ENCODE measurements at regions not wholly inside any gene's neighbourhood (a gene's known extent, or its start where the extent isn't known, plus 50 kb on each side); places are given as distances from the start of the nearest gene placed in this dataset.
A peak's percentile ranks its signal among the peaks of the same experiment; 100 is the strongest.

- POLR2A ChIA-PET, result no interaction called here
- no CpG with 5 or more reads among the region's 3 CpGs for WGBS (ENCODE audit: insufficient coverage)
Measured at GRCh38 chr9:16206518-16206917, 653.7 kb downstream of the CCDC171 start.

GRCh38 chr9:16207161-16207560 is 654.3 kb downstream of the CCDC171 start:
- WGBS (ENCODE audit: insufficient coverage), result under 1% methylated on average over 9 of the region's 9 CpGs
- ChIA-PET POLR2A (no interaction called here), CTCF (no interaction called here)
- Mint-ChIP-seq H3K27ac (no peak overlapping the region), H3K9me3 (peaks cover 4 to 7% (median 5%) of the 10 kb centered on the region in 3 donors), H3K27me3 (peaks cover 0 to 3% of the 10 kb centered on the region in 2 donors), H3K36me3 (no peaks in the 10 kb centered on the region), H3K4me1 (peaks cover 0 to 8% (median 0%) of the 10 kb centered on the region in 3 donors), H3K4me3 (no peak overlapping the region)
- Histone ChIP-seq H3K36me3 (ENCODE audit: control insufficient read depth in 2 of 2, extremely low read depth in 1 of 2, insufficient read depth in 1 of 2, low read length in 1 of 2) (no peaks in the 10 kb centered on the region), H3K4me3 (ENCODE audit: control insufficient read depth in 1 of 2, extremely low read depth in 1 of 2, low read length in 1 of 2) (peak overlapping the region in 1 of 2 donors; percentile 32), H3K27ac (ENCODE audit: low read length) (no peak overlapping the region), H3K4me1 (ENCODE audit: control insufficient read depth in 1 of 2, extremely low read depth in 1 of 2, insufficient read depth in 2 of 2, low read length in 2 of 2) (peaks cover 0 to 4% of the 10 kb centered on the region in 2 experiments), H3K9me3 (no peaks in the 10 kb centered on the region), H3K27me3 (replicated peaks in 1 of 2; ENCODE audit: control insufficient read depth in 2 of 2, extremely low read depth in 1 of 2, insufficient read depth in 2 of 2, low read length in 1 of 2) (no peaks in the 10 kb centered on the region)
- peak in 2 of 35 experiments; percentile 5 to 13 for DNase-seq
- peak in 1 of 4 experiments; percentile 16 for ATAC-seq (replicated peaks in 1 of 4)

More at GRCh38 chr9:16206518-16206917, 653.7 kb downstream of the CCDC171 start:
- Mint-ChIP-seq H3K27ac (no peak overlapping the region), H3K36me3 (no peaks in the 10 kb centered on the region), H3K4me3 (no peak overlapping the region), H3K9me3 (peaks cover 4 to 7% (median 5%) of the 10 kb centered on the region in 3 donors), H3K4me1 (peaks cover 0 to 8% (median 0%) of the 10 kb centered on the region in 3 donors), H3K27me3 (peaks cover 0 to 6% of the 10 kb centered on the region in 2 donors)
- DNase-seq (no peak), ATAC-seq (replicated peaks in 1 of 4) (no peak)
- CTCF ChIA-PET, result no interaction called here
- H3K36me3 ChIP-seq (ENCODE audit: control insufficient read depth in 2 of 2, extremely low read depth in 1 of 2, insufficient read depth in 1 of 2, low read length in 1 of 2), result no peaks in the 10 kb centered on the region
- H3K4me1 ChIP-seq (ENCODE audit: control insufficient read depth in 1 of 2, extremely low read depth in 1 of 2, insufficient read depth in 2 of 2, low read length in 2 of 2), result peaks cover 0 to 4% of the 10 kb centered on the region in 2 experiments
- H3K27ac ChIP-seq (ENCODE audit: low read length), result no peak overlapping the region
- H3K27me3 ChIP-seq (replicated peaks in 1 of 2; ENCODE audit: control insufficient read depth in 2 of 2, extremely low read depth in 1 of 2, insufficient read depth in 2 of 2, low read length in 1 of 2), result no peaks in the 10 kb centered on the region
- H3K9me3 ChIP-seq, result no peaks in the 10 kb centered on the region
- H3K4me3 ChIP-seq (ENCODE audit: control insufficient read depth in 1 of 2, extremely low read depth in 1 of 2, low read length in 1 of 2), result no peak overlapping the region

- Mint-ChIP-seq H3K27me3 (no peaks in the 10 kb centered on the region), H3K9me3 (peaks cover 2 to 5% (median 4%) of the 10 kb centered on the region in 3 donors), H3K36me3 (no peaks in the 10 kb centered on the region), H3K27ac (no peak overlapping the region), H3K4me3 (no peak overlapping the region), H3K4me1 (peaks cover 0 to 8% (median 0%) of the 10 kb centered on the region in 3 donors)
- no peaks in the 10 kb centered on the region for H3K36me3 ChIP-seq (ENCODE audit: control insufficient read depth in 2 of 2, extremely low read depth in 1 of 2, insufficient read depth in 1 of 2, low read length in 1 of 2)
- no CpG with 5 or more reads among the region's 1 CpG for WGBS (ENCODE audit: insufficient coverage)
- no peak overlapping the region for H3K4me3 ChIP-seq (ENCODE audit: control insufficient read depth in 1 of 2, extremely low read depth in 1 of 2, low read length in 1 of 2)
- no peak for ATAC-seq (replicated peaks in 1 of 4)
- CTCF ChIA-PET, result no interaction called here
- no peak for DNase-seq
- no peaks in the 10 kb centered on the region for H3K9me3 ChIP-seq
- H3K27ac ChIP-seq (ENCODE audit: low read length), result no peak overlapping the region
- H3K4me1 ChIP-seq (ENCODE audit: control insufficient read depth in 1 of 2, extremely low read depth in 1 of 2, insufficient read depth in 2 of 2, low read length in 2 of 2), result peaks cover 0 to 4% of the 10 kb centered on the region in 2 experiments
- no peaks in the 10 kb centered on the region for H3K27me3 ChIP-seq (replicated peaks in 1 of 2; ENCODE audit: control insufficient read depth in 2 of 2, extremely low read depth in 1 of 2, insufficient read depth in 2 of 2, low read length in 1 of 2)
- POLR2A ChIA-PET, result no interaction called here
Measured at GRCh38 chr9:16210440-16210839, 657.6 kb downstream of the CCDC171 start.

- Mint-ChIP-seq H3K27ac (no peak overlapping the region), H3K27me3 (no peaks in the 10 kb centered on the region), H3K9me3 (peaks cover 0 to 5% (median 4%) of the 10 kb centered on the region in 3 donors), H3K4me3 (no peak overlapping the region), H3K36me3 (no peaks in the 10 kb centered on the region), H3K4me1 (peaks cover 0 to 3% (median 0%) of the 10 kb centered on the region in 3 donors)
- POLR2A ChIA-PET, result no interaction called here
- Histone ChIP-seq H3K4me3 (ENCODE audit: control insufficient read depth in 1 of 2, extremely low read depth in 1 of 2, low read length in 1 of 2) (no peak overlapping the region), H3K27me3 (replicated peaks in 1 of 2; ENCODE audit: control insufficient read depth in 2 of 2, extremely low read depth in 1 of 2, insufficient read depth in 2 of 2, low read length in 1 of 2) (no peaks in the 10 kb centered on the region), H3K4me1 (ENCODE audit: control insufficient read depth in 1 of 2, extremely low read depth in 1 of 2, insufficient read depth in 2 of 2, low read length in 2 of 2) (peaks cover 0 to 4% of the 10 kb centered on the region in 2 experiments), H3K36me3 (ENCODE audit: control insufficient read depth in 2 of 2, extremely low read depth in 1 of 2, insufficient read depth in 1 of 2, low read length in 1 of 2) (no peaks in the 10 kb centered on the region), H3K27ac (ENCODE audit: low read length) (no peak overlapping the region), H3K9me3 (no peaks in the 10 kb centered on the region)
- WGBS (ENCODE audit: insufficient coverage), result 84% methylated on average over 2 of the region's 3 CpGs
- CTCF ChIA-PET, result no interaction called here
- DNase-seq (no peak), ATAC-seq (replicated peaks in 1 of 4) (no peak)
Measured at GRCh38 chr9:16211946-16212345, 658.5 kb downstream of the BNC2 start.

- POLR2A ChIA-PET, result no interaction called here
- Histone ChIP-seq H3K27me3 (replicated peaks in 1 of 2; ENCODE audit: control insufficient read depth in 2 of 2, extremely low read depth in 1 of 2, insufficient read depth in 2 of 2, low read length in 1 of 2) (no peaks in the 10 kb centered on the region), H3K36me3 (ENCODE audit: control insufficient read depth in 2 of 2, extremely low read depth in 1 of 2, insufficient read depth in 1 of 2, low read length in 1 of 2) (no peaks in the 10 kb centered on the region), H3K27ac (ENCODE audit: low read length) (no peak overlapping the region), H3K9me3 (no peaks in the 10 kb centered on the region), H3K4me3 (ENCODE audit: control insufficient read depth in 1 of 2, extremely low read depth in 1 of 2, low read length in 1 of 2) (no peak overlapping the region), H3K4me1 (ENCODE audit: control insufficient read depth in 1 of 2, extremely low read depth in 1 of 2, insufficient read depth in 2 of 2, low read length in 2 of 2) (no peaks in the 10 kb centered on the region)
- Mint-ChIP-seq H3K9me3 (peaks cover 0 to 5% (median 4%) of the 10 kb centered on the region in 3 donors), H3K4me3 (no peak overlapping the region), H3K27me3 (no peaks in the 10 kb centered on the region), H3K36me3 (no peaks in the 10 kb centered on the region), H3K27ac (no peak overlapping the region), H3K4me1 (no peaks in the 10 kb centered on the region)
- CTCF ChIA-PET, result no interaction called here
- DNase-seq (no peak), ATAC-seq (replicated peaks in 1 of 4) (no peak)
- 92% methylated on average over 3 of the region's 6 CpGs for WGBS (ENCODE audit: insufficient coverage)
Measured at GRCh38 chr9:16213781-16214515, 656.5 kb downstream of the BNC2 start.

- Histone ChIP-seq H3K36me3 (ENCODE audit: control insufficient read depth in 2 of 2, extremely low read depth in 1 of 2, insufficient read depth in 1 of 2, low read length in 1 of 2) (no peaks in the 10 kb centered on the region), H3K9me3 (no peaks in the 10 kb centered on the region), H3K4me1 (ENCODE audit: control insufficient read depth in 1 of 2, extremely low read depth in 1 of 2, insufficient read depth in 2 of 2, low read length in 2 of 2) (no peaks in the 10 kb centered on the region), H3K27ac (ENCODE audit: low read length) (no peak overlapping the region), H3K4me3 (ENCODE audit: control insufficient read depth in 1 of 2, extremely low read depth in 1 of 2, low read length in 1 of 2) (no peak overlapping the region), H3K27me3 (replicated peaks in 1 of 2; ENCODE audit: control insufficient read depth in 2 of 2, extremely low read depth in 1 of 2, insufficient read depth in 2 of 2, low read length in 1 of 2) (no peaks in the 10 kb centered on the region)
- H3K9me3 Mint-ChIP-seq, result peaks cover 0 to 4% (median 2%) of the 10 kb centered on the region in 3 donors
- 92% methylated on average over 4 of the region's 16 CpGs for WGBS (ENCODE audit: insufficient coverage)
- H3K36me3 Mint-ChIP-seq, result no peaks in the 10 kb centered on the region
- DNase-seq (no peak), ATAC-seq (replicated peaks in 1 of 4) (no peak)
- no peaks in the 10 kb centered on the region for H3K4me1 Mint-ChIP-seq
- ChIA-PET CTCF (no interaction called here), POLR2A (no interaction called here)
- H3K27me3 Mint-ChIP-seq, result no peaks in the 10 kb centered on the region
- no peak overlapping the region for H3K4me3 Mint-ChIP-seq
- no peak overlapping the region for H3K27ac Mint-ChIP-seq
Measured at GRCh38 chr9:16214677-16215352, 655.7 kb downstream of the BNC2 start.
